SU-DHL-6 (cell line): ENCODE measurements at regions not wholly inside any gene's neighbourhood (a gene's known extent, or its start where the extent isn't known, plus 50 kb on each side); places are given as distances from the start of the nearest gene placed in this dataset.

ENCODE experiments used
- H2AFZ ChIP-seq: fragments of 200-600 bp; sonication (generic); 2 replicates; pipeline ENCODE4 v1.6.1; 2014; ENCODE audit warnings: low read depth, mild to moderate bottlenecking, moderate library complexity, mixed read lengths, antibody characterized with exemption, low read length; ENCODE audit not compliant: severe bottlenecking
- H3F3A ChIP-seq: fragments of 200-600 bp; shearing (Covaris generic); 2 replicates; pipeline ENCODE4 v1.6.0; 2016; ENCODE audit warnings: antibody characterized with exemption, mild to moderate bottlenecking; ENCODE audit not compliant: insufficient read depth
- H3K27ac ChIP-seq: fragments of 200-600 bp; sonication (generic); 2 replicates; pipeline ENCODE4 v1.5.1; 2016; ENCODE audit warnings: low read depth, mild to moderate bottlenecking, low read length, moderate library complexity, mixed read lengths
- H3K27me3 ChIP-seq: fragments of 200-600 bp; sonication (generic), shearing (Covaris generic); 2 replicates; pipeline ENCODE4 v1.6.0; 2014; ENCODE audit warnings: mild to moderate bottlenecking, low read length
- H3K36me3 ChIP-seq: fragments of 200-600 bp; sonication (generic); 2 replicates; pipeline ENCODE4 v1.6.1; 2014; ENCODE audit warnings: mild to moderate bottlenecking, low read length, mixed read lengths
- H3K4me2 ChIP-seq: fragments of 300-600, 200-600 bp; shearing (Covaris generic), sonication (generic); 2 replicates; pipeline ENCODE4 v1.6.0; 2014; ENCODE audit warnings: low read length, low read depth, mild to moderate bottlenecking; ENCODE audit not compliant: poor library complexity, severe bottlenecking
- H3K4me3 ChIP-seq: fragments of 200-600 bp; sonication (generic); 2 replicates; pipeline ENCODE4 v1.5.1; 2014; ENCODE audit warnings: antibody characterized with exemption, low read length, mild to moderate bottlenecking, mixed read lengths; ENCODE audit not compliant: insufficient read depth, poor library complexity, severe bottlenecking
- H3K79me2 ChIP-seq: fragments of 200-600 bp; sonication (generic); 2 replicates; pipeline ENCODE4 v1.6.1; 2014; ENCODE audit warnings: mild to moderate bottlenecking, low read length, moderate library complexity; ENCODE audit not compliant: insufficient read depth
- H3K9ac ChIP-seq: fragments of 200-600 bp; sonication (generic); 2 replicates; pipeline ENCODE4 v1.7.0; 2014; ENCODE audit warnings: mild to moderate bottlenecking, low read length
- H3K9me2 ChIP-seq: fragments of 200-600 bp; sonication (generic); replicated peaks from 2 replicates; pipeline ENCODE4 v1.6.1; 2014; ENCODE audit warnings: low read length; ENCODE audit not compliant: insufficient read depth
- H3K9me3 ChIP-seq: fragments of 200-600 bp; sonication (generic); 2 replicates; pipeline ENCODE4 v1.6.1; 2014; ENCODE audit warnings: low read length, mixed read lengths; ENCODE audit not compliant: insufficient read depth
- H4K20me1 ChIP-seq: fragments of 200-600 bp; sonication (generic); 2 replicates; pipeline ENCODE4 v1.6.1; 2014; ENCODE audit warnings: low read depth, mild to moderate bottlenecking, antibody characterized with exemption, low read length, moderate library complexity, mixed read lengths
- EZH2phosphoT487 ChIP-seq: fragments of 200-600 bp; sonication (generic), shearing (Covaris generic); conservative IDR thresholded peaks from 2 replicates; pipeline ENCODE4 v1.6.1; 2018; ENCODE audit warnings: mild to moderate bottlenecking, antibody characterized with exemption, low read length, moderate library complexity, mixed read lengths
- TF ChIP-seq, protein P1 (sequence below): fragments of 200-600 bp; sonication (generic); IDR thresholded peaks from one replicate; pipeline ENCODE4 v1.5.1; 2017; ENCODE audit warnings: antibody characterized with exemption, mild to moderate bottlenecking, low read length, moderate library complexity; ENCODE audit not compliant: insufficient read depth, poor library complexity, severe bottlenecking

DNA sequence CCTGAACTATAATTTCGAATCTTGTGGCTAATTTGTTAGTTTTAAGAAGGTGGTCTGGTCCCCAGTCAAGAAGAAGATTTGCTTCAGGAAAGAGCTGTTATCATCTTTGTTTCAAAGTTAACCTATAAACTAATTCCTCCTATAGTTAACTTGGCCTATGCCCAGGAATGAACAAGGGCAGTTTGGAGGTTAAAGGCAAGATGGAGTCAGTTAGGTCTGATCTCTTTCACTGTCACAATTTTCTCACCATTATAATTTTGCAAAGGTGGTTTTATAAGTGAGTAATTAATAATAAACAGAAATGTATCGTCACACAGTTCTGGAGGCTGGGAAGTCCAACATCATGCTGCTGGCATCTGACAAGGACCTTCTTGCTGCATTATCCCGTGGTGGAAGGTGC is 238.6 kb downstream of the PIK3R1 start:
- H3F3A ChIP-seq, result no peaks in the 10 kb centered on the region
- no peaks in the 10 kb centered on the region for H3K9me2 ChIP-seq
- no peaks in the 10 kb centered on the region for H3K36me3 ChIP-seq
- no peak overlapping the region for H2AFZ ChIP-seq
- H3K9ac ChIP-seq, result no peak overlapping the region
- no peak overlapping the region for H3K4me3 ChIP-seq
- H3K79me2 ChIP-seq, result no peaks in the 10 kb centered on the region
- TF ChIP-seq, protein P1, sequence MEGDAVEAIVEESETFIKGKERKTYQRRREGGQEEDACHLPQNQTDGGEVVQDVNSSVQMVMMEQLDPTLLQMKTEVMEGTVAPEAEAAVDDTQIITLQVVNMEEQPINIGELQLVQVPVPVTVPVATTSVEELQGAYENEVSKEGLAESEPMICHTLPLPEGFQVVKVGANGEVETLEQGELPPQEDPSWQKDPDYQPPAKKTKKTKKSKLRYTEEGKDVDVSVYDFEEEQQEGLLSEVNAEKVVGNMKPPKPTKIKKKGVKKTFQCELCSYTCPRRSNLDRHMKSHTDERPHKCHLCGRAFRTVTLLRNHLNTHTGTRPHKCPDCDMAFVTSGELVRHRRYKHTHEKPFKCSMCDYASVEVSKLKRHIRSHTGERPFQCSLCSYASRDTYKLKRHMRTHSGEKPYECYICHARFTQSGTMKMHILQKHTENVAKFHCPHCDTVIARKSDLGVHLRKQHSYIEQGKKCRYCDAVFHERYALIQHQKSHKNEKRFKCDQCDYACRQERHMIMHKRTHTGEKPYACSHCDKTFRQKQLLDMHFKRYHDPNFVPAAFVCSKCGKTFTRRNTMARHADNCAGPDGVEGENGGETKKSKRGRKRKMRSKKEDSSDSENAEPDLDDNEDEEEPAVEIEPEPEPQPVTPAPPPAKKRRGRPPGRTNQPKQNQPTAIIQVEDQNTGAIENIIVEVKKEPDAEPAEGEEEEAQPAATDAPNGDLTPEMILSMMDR, result no peak
- no peak for TF ChIP-seq EZH2phosphoT487
- no peak overlapping the region for H3K4me2 ChIP-seq
- H4K20me1 ChIP-seq, result no peaks in the 10 kb centered on the region
- H3K9me3 ChIP-seq, result no peaks in the 10 kb centered on the region
- H3K27me3 ChIP-seq, result no peaks in the 10 kb centered on the region
- H3K27ac ChIP-seq, result no peak overlapping the region

DNA sequence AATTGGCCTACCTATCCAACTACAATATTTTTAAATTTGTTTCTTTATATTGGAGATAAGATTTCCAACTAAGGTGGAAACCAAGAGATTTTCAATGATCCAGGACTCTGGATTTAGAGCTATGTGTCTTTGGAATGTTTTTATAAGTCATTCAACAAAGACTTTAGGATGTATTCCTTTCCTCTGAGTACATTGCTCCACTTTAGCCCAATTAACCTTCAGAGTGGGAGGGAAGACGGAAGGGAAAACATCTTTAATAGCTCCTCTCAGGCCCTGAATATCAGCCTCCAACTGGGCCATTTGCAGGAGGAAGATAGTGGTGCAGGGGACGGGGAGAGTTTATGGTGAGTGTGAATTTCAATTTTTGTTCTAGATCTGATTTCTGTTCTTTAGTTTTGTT is 239.2 kb downstream of the PIK3R1 start:
- no peaks in the 10 kb centered on the region for H4K20me1 ChIP-seq
- no peak overlapping the region for H3K4me3 ChIP-seq
- H3K9me3 ChIP-seq, result no peaks in the 10 kb centered on the region
- H3K9me2 ChIP-seq, result no peaks in the 10 kb centered on the region
- no peaks in the 10 kb centered on the region for H3F3A ChIP-seq
- no peaks in the 10 kb centered on the region for H3K36me3 ChIP-seq
- H3K4me2 ChIP-seq, result no peak overlapping the region
- no peak overlapping the region for H3K9ac ChIP-seq
- no peak overlapping the region for H2AFZ ChIP-seq
- TF ChIP-seq, protein P1, result no peak
- no peak for TF ChIP-seq EZH2phosphoT487
- H3K79me2 ChIP-seq, result no peaks in the 10 kb centered on the region
- no peak overlapping the region for H3K27ac ChIP-seq
- H3K27me3 ChIP-seq, result no peaks in the 10 kb centered on the region

DNA sequence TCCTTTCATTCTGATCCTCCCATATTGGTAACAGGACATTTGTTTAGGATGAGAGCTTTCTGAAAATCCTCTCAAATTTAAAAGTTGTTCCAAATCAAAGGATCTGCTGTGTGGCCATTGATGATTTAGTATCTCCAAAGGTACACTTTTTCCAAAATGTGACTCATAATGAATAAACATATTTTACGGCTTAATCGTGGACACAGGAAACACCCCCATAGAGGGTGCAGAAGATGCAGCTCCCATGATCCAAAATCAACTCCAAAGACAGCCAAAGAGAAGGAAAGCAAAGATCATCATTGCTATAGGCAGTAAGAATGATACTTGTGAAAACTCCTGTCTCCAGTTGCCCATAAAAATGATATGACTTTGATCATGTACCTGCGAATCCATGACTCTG is 239.7 kb downstream of the PIK3R1 start:
- Histone ChIP-seq H3K9me2 (no peaks in the 10 kb centered on the region), H3K36me3 (no peaks in the 10 kb centered on the region), H3K27ac (no peak overlapping the region), H4K20me1 (no peaks in the 10 kb centered on the region), H3K79me2 (no peaks in the 10 kb centered on the region), H3K9ac (no peak overlapping the region), H3F3A (no peaks in the 10 kb centered on the region), H3K4me2 (no peak overlapping the region), H2AFZ (no peak overlapping the region), H3K9me3 (no peaks in the 10 kb centered on the region), H3K27me3 (no peaks in the 10 kb centered on the region), H3K4me3 (no peak overlapping the region)
- no peak for TF ChIP-seq EZH2phosphoT487
- TF ChIP-seq, protein P1, result no peak

DNA sequence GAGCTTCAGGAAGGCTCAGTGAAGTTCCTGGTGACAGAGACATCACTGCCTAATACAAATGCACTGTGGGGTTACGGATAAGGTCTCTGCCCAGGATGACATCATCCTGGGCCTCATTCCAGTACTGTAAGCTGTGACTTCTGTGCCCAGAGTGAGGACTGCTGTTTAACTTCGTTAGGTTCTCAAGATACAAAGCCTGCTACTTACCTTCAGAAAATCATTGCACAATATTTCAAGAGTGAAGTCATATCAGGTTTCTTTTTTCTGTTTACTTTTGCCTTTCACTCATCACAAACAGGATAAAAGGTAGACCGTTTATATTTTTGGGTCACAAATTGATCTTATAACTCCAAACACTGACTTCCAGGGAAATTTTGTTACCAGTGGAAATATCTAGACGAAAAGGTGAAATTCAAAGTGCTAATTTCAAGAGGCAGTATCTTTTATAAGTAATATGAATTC is 241.2 kb downstream of the PIK3R1 start:
- no peaks in the 10 kb centered on the region for H3K9me2 ChIP-seq
- H2AFZ ChIP-seq, result no peak overlapping the region
- no peak overlapping the region for H3K9ac ChIP-seq
- H3F3A ChIP-seq, result no peaks in the 10 kb centered on the region
- no peaks in the 10 kb centered on the region for H4K20me1 ChIP-seq
- H3K79me2 ChIP-seq, result no peaks in the 10 kb centered on the region
- H3K4me3 ChIP-seq, result no peak overlapping the region
- H3K9me3 ChIP-seq, result no peaks in the 10 kb centered on the region
- H3K36me3 ChIP-seq, result no peaks in the 10 kb centered on the region
- H3K27ac ChIP-seq, result no peak overlapping the region
- TF ChIP-seq, protein P1, result no peak
- no peak for TF ChIP-seq EZH2phosphoT487
- H3K4me2 ChIP-seq, result no peak overlapping the region
- H3K27me3 ChIP-seq, result no peaks in the 10 kb centered on the region
